K562 (cell line): ENCODE measurements at regions not wholly inside any gene's neighbourhood (a gene's known extent, or its start where the extent isn't known, plus 50 kb on each side); places are given as distances from the start of the nearest gene placed in this dataset.

Experiments
- ATAC-seq: fragments of 200-7000 bp; cut with Tn5 transposase; 3 replicates; pipeline ENCODE4 v1.9.1; 2020; ENCODE audit warnings: moderate library complexity
- BruUV-seq: library from RNA; stranded (reverse); fragments of 400-500 nt; replicated peaks from 2 replicates; lab custom pipeline; 2021; lab: Mats Ljungman, UMichigan
- CTCF ChIA-PET: fragments of 300-600 bp; formaldehyde crosslinking; extraction: SDS; loops from one replicate; lab custom pipeline; 2021; ENCODE audit warnings: low intra/inter-chr PET ratio; lab: Yijun Ruan, JAX
- POLR2A ChIA-PET: fragments of 300-600, 350-650 bp; sonication (Branson Sonifier 250); formaldehyde crosslinking; extraction: SDS; loops from one replicate; lab custom pipeline; 2021; ENCODE audit warnings: antibody characterized with exemption, inconsistent platforms; lab: Yijun Ruan, JAX
- DNase-seq, 4 experiments: peaks; one replicate each; pipeline versions ENCODE4 v3.0.0 to v3.0.0-alpha.2; 2011 to 2018; ENCODE audit warnings: low spot score in 3 of 4, mixed read lengths in 3 of 4; ENCODE audit errors: extremely low read depth in 1 of 4
- FAIRE-seq: peaks from 2 replicates; lab custom pipeline; 2011; peaks lifted over from hg19 to GRCh38; lab: Jason Lieb, UNC
- H2AFZ ChIP-seq: 2 replicates; pipeline ENCODE4 v1.6.0; 2011; ENCODE audit warnings: low read depth, low read length, control low read depth, inconsistent platforms
- H3K27ac ChIP-seq: fragments of 200-600 bp; 3 replicates; pipeline ENCODE4 v1.8.0; 2011; ENCODE audit warnings: low read depth, mild to moderate bottlenecking, control low read depth, inconsistent platforms, low read length, moderate library complexity, mixed read lengths; ENCODE audit errors: extremely low read depth
- H3K27me3 ChIP-seq, 2 experiments: fragments of 300-600 bp in 1 of 2; 2 replicates in 1 of 2; 3 replicates in 1 of 2; pipeline versions ENCODE4 v1.6.0 to v1.8.0; 2011; ENCODE audit warnings: inconsistent platforms in 2 of 2, low read length in 2 of 2, mild to moderate bottlenecking in 1 of 2, mixed read lengths in 1 of 2, moderate library complexity in 1 of 2; ENCODE audit not compliant: control insufficient read depth in 2 of 2, insufficient read depth in 2 of 2
- H3K36me3 ChIP-seq: fragments of 300-600 bp; 3 replicates; pipeline ENCODE4 v1.8.0; 2011; ENCODE audit warnings: mild to moderate bottlenecking, low read length, inconsistent platforms; ENCODE audit not compliant: control insufficient read depth, insufficient read depth
- H3K4me1 ChIP-seq, 2 experiments: fragments of 200-600 bp in 1 of 2; replicated peaks in 1 of 2; 2 replicates in 1 of 2; 3 replicates in 1 of 2; pipeline versions ENCODE4 v1.5.1 to v1.8.0; 2011; ENCODE audit warnings: inconsistent platforms in 2 of 2, low read length in 2 of 2, mild to moderate bottlenecking in 1 of 2, mixed read lengths in 1 of 2, moderate library complexity in 1 of 2; ENCODE audit not compliant: control insufficient read depth in 2 of 2, insufficient read depth in 2 of 2
- H3K4me2 ChIP-seq: 2 replicates; pipeline ENCODE4 v1.6.1; 2011; ENCODE audit warnings: low read length, control low read depth, inconsistent platforms, mixed read lengths; ENCODE audit not compliant: insufficient read depth
- H3K4me3 ChIP-seq: fragments of 200-600 bp; sonication (generic), shearing (Covaris generic); 2 replicates; pipeline ENCODE4 v1.5.1; 2016; ENCODE audit warnings: control low read depth, inconsistent platforms
- H3K79me2 ChIP-seq: fragments of 200-600 bp; 3 replicates; pipeline ENCODE4 v1.8.0; 2011; ENCODE audit warnings: low read length, inconsistent platforms; ENCODE audit not compliant: control insufficient read depth, insufficient read depth
- H3K9ac ChIP-seq, 2 experiments: 2 replicates each; pipeline versions ENCODE4 v1.6.0 to v1.6.1; 2011; ENCODE audit warnings: low read depth in 2 of 2, low read length in 2 of 2, control low read depth in 1 of 2, inconsistent platforms in 1 of 2, mild to moderate bottlenecking in 1 of 2, mixed read lengths in 1 of 2; ENCODE audit not compliant: insufficient read depth in 1 of 2
- H3K9me1 ChIP-seq: one replicate; pipeline ENCODE4 v1.6.0; 2011; ENCODE audit warnings: inconsistent platforms, mild to moderate bottlenecking, low read length, moderate library complexity; ENCODE audit not compliant: control insufficient read depth, insufficient read depth
- H3K9me3 ChIP-seq: replicated peaks from 2 replicates; pipeline ENCODE4 v1.5.1; 2011; ENCODE audit warnings: low read depth, low read length, inconsistent platforms; ENCODE audit not compliant: control insufficient read depth, insufficient read depth
- H4K20me1 ChIP-seq: replicated peaks from 2 replicates; pipeline ENCODE4 v1.6.1; 2011; ENCODE audit warnings: low read length, inconsistent platforms, mixed read lengths; ENCODE audit not compliant: control insufficient read depth, insufficient read depth
- BMI1 ChIP-seq: fragments of 150-350 bp; IDR thresholded peaks from 2 replicates; pipeline ENCODE4 v1.6.1; 2014; ENCODE audit warnings: low read length
- CREB1 ChIP-seq, 2 experiments: sonication (generic) in 1 of 2; formaldehyde crosslinking in 1 of 2; IDR thresholded peaks; 2 replicates each; pipeline versions ENCODE4 v1.6.1 to v1.8.0; 2012 to 2022; ENCODE audit warnings: inconsistent platforms in 1 of 2, mild to moderate bottlenecking in 1 of 2, missing genetic modification reagents in 1 of 2, moderate library complexity in 1 of 2
- IRF1 ChIP-seq: sonication (generic); formaldehyde crosslinking; IDR thresholded peaks from 2 replicates; pipeline ENCODE4 v1.8.0; 2022; ENCODE audit warnings: missing genetic modification reagents, mild to moderate bottlenecking, borderline replicate concordance
- KHSRP ChIP-seq: fragments of 450-650 bp; IDR thresholded peaks from 2 replicates; pipeline ENCODE4 v1.6.1; 2017
- RCOR1 ChIP-seq, 2 experiments: IDR thresholded peaks; 2 replicates each; pipeline ENCODE4 v1.6.1; 2012; ENCODE audit warnings: low read depth in 2 of 2, low read length in 2 of 2, borderline replicate concordance in 1 of 2, improper control_type of control experiment in 1 of 2
- SRSF1 ChIP-seq: fragments of 200-400 bp; formaldehyde crosslinking; IDR thresholded peaks from 2 replicates; pipeline ENCODE4 v1.6.1; 2017; ENCODE audit warnings: mild to moderate bottlenecking, low read depth, low read length, moderate library complexity
- TRIM24 ChIP-seq, 2 experiments: fragments of 450-650 bp; IDR thresholded peaks; 2 replicates each; pipeline ENCODE4 v1.6.1; 2016
- ZNF121 ChIP-seq: sonication (generic); formaldehyde crosslinking; conservative IDR thresholded peaks from 2 replicates; pipeline ENCODE4 v1.8.0; 2022; ENCODE audit warnings: missing genetic modification reagents
- ZNF184 ChIP-seq: sonication (generic); formaldehyde crosslinking; IDR thresholded peaks from 2 replicates; pipeline ENCODE4 v1.5.0; 2020; ENCODE audit warnings: missing genetic modification reagents
- ZNF197 ChIP-seq: fragments of 200-800 bp; sonication (Bioruptor generic); IDR thresholded peaks from 2 replicates; pipeline ENCODE4 v1.6.1; 2016; ENCODE audit warnings: low read depth, missing genetic modification characterization, missing compliant biosample characterization
- ZNF282 ChIP-seq: sonication (generic); formaldehyde crosslinking; IDR thresholded peaks from 2 replicates; pipeline ENCODE4 v1.8.1; 2023; ENCODE audit warnings: missing genetic modification reagents
- WGBS: fragments of 100-300 bp; shearing (Covaris generic); methylation state at CpG from one replicate; pipeline ENCODE4 v1.1.6; 2016; ENCODE audit warnings: low coverage, mixed read lengths; ENCODE audit not compliant: insufficient coverage; ENCODE audit errors: missing lambda C conversion rate; 5-methylcytosine and 5-hydroxymethylcytosine counted together
- in situ Hi-C: fragments of 300-500 bp; cut with MboI; formaldehyde crosslinking; loops from 4 replicates; pipeline ENCODE4 v1.15.0; 2018; ENCODE audit warnings: inconsistent platforms, mixed read lengths
- intact Hi-C: fragments of 100-400 bp; cut with micrococcal nuclease; formaldehyde crosslinking; loops from 2 replicates; pipeline ENCODE4 v1.14.2; 2022
- TF ChIP-seq, protein P1 (sequence below), 2 experiments: fragments of 450-650 bp in 1 of 2; IDR thresholded peaks; 2 replicates each; pipeline ENCODE4 v1.6.1; 2011 to 2017; ENCODE audit warnings: low read depth in 2 of 2, antibody characterized with exemption in 1 of 2, borderline replicate concordance in 1 of 2, low read length in 1 of 2, mild to moderate bottlenecking in 1 of 2, mixed read lengths in 1 of 2; ENCODE audit not compliant: control insufficient read depth in 1 of 2
- TF ChIP-seq, protein P2 (sequence below): fragments of 450-650 bp; IDR thresholded peaks from 2 replicates; pipeline ENCODE4 v1.6.1; 2016; ENCODE audit warnings: missing biosample characterization, missing genetic modification characterization
- TF ChIP-seq, protein P3 (sequence below): sonication (generic); formaldehyde crosslinking; IDR thresholded peaks from 2 replicates; pipeline ENCODE4 v1.8.1; 2023; ENCODE audit warnings: mild to moderate bottlenecking, missing genetic modification reagents
- TF ChIP-seq, protein P4 (sequence below): fragments of 450-650 bp; IDR thresholded peaks from 2 replicates; pipeline ENCODE4 v1.6.1; 2017; ENCODE audit warnings: antibody characterized with exemption

DNA sequence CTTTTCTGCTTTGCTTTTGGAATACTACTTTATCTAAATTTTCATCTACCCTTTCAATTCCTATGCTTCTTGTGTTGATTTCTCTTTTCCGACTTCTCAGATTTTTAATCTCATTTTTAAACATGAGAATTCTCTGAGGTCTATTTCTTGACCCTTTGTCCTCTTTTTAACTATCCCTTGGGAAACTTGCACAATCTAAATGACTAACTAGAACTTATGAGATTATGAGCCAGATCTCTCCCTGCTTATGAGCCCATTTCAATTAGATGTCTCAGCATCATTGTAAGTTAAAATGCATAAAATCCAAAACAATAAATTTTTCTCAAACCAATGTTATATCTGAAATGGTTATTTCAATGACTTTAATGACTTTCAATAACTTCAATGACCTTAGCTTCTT is 296.9 kb upstream of the AGTR1 start:
- DNase-seq (no peak), FAIRE-seq (no peak), ATAC-seq (no peak)
- in situ Hi-C loops (no loop called here), intact Hi-C loops (no loop called here)
- H3K9me3 ChIP-seq, result no peaks in the 10 kb centered on the region
- no TSS peak for BruUV-seq
- no peaks in the 10 kb centered on the region for H3K27me3 ChIP-seq
- H3K36me3 ChIP-seq, result no peaks in the 10 kb centered on the region
- 0% methylated on average over 1 of the region's 1 CpG for WGBS
- no peaks in the 10 kb centered on the region for H3K79me2 ChIP-seq
- no peaks in the 10 kb centered on the region for H3K4me1 ChIP-seq
- no peak overlapping the region for H3K4me3 ChIP-seq
- no peak overlapping the region for H2AFZ ChIP-seq
- ChIA-PET POLR2A (no interaction called here), CTCF (no interaction called here)
- no peak overlapping the region for H3K4me2 ChIP-seq
- H4K20me1 ChIP-seq, result no peaks in the 10 kb centered on the region
- H3K27ac ChIP-seq, result no peak overlapping the region
- no peaks in the 10 kb centered on the region for H3K9me1 ChIP-seq
- H3K9ac ChIP-seq, result no peak overlapping the region
- TF ChIP-seq RCOR1 (IDR thresholded peaks at IDR 0.05; ENCODE audit: borderline replicate concordance in 1 of 2, low read depth in 2 of 2, low read length in 2 of 2), result no peak
- no peak for TF ChIP-seq CREB1 (IDR thresholded peaks at IDR 0.05)
- TF ChIP-seq CREB1 (CRISPR knock-in tag; IDR thresholded peaks at IDR 0.05), result no peak
- no peak for TF ChIP-seq ZNF282 (CRISPR knock-in tag)
- TF ChIP-seq BMI1, result no peak
- TF ChIP-seq ZNF121 (CRISPR knock-in tag), result no peak
- no peak for TF ChIP-seq TRIM24 (IDR thresholded peaks at IDR 0.05)
- TF ChIP-seq ZNF184 (CRISPR knock-in tag), result no peak
- no peak for TF ChIP-seq SRSF1
- TF ChIP-seq, protein P1, sequence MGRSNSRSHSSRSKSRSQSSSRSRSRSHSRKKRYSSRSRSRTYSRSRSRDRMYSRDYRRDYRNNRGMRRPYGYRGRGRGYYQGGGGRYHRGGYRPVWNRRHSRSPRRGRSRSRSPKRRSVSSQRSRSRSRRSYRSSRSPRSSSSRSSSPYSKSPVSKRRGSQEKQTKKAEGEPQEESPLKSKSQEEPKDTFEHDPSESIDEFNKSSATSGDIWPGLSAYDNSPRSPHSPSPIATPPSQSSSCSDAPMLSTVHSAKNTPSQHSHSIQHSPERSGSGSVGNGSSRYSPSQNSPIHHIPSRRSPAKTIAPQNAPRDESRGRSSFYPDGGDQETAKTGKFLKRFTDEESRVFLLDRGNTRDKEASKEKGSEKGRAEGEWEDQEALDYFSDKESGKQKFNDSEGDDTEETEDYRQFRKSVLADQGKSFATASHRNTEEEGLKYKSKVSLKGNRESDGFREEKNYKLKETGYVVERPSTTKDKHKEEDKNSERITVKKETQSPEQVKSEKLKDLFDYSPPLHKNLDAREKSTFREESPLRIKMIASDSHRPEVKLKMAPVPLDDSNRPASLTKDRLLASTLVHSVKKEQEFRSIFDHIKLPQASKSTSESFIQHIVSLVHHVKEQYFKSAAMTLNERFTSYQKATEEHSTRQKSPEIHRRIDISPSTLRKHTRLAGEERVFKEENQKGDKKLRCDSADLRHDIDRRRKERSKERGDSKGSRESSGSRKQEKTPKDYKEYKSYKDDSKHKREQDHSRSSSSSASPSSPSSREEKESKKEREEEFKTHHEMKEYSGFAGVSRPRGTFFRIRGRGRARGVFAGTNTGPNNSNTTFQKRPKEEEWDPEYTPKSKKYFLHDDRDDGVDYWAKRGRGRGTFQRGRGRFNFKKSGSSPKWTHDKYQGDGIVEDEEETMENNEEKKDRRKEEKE (IDR thresholded peaks at IDR 0.05; ENCODE audit: borderline replicate concordance in 1 of 2, control insufficient read depth in 1 of 2, low read depth in 2 of 2, low read length in 1 of 2), result no peak
- TF ChIP-seq, protein P2, sequence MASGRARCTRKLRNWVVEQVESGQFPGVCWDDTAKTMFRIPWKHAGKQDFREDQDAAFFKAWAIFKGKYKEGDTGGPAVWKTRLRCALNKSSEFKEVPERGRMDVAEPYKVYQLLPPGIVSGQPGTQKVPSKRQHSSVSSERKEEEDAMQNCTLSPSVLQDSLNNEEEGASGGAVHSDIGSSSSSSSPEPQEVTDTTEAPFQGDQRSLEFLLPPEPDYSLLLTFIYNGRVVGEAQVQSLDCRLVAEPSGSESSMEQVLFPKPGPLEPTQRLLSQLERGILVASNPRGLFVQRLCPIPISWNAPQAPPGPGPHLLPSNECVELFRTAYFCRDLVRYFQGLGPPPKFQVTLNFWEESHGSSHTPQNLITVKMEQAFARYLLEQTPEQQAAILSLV (tag), result no peak
- TF ChIP-seq, protein P3, sequence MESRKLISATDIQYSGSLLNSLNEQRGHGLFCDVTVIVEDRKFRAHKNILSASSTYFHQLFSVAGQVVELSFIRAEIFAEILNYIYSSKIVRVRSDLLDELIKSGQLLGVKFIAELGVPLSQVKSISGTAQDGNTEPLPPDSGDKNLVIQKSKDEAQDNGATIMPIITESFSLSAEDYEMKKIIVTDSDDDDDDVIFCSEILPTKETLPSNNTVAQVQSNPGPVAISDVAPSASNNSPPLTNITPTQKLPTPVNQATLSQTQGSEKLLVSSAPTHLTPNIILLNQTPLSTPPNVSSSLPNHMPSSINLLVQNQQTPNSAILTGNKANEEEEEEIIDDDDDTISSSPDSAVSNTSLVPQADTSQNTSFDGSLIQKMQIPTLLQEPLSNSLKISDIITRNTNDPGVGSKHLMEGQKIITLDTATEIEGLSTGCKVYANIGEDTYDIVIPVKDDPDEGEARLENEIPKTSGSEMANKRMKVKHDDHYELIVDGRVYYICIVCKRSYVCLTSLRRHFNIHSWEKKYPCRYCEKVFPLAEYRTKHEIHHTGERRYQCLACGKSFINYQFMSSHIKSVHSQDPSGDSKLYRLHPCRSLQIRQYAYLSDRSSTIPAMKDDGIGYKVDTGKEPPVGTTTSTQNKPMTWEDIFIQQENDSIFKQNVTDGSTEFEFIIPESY (CRISPR knock-in tag), result no peak
- TF ChIP-seq ZNF197 (CRISPR knock-in tag), result no peak
- TF ChIP-seq IRF1 (CRISPR knock-in tag), result no peak
- TF ChIP-seq, protein P4, sequence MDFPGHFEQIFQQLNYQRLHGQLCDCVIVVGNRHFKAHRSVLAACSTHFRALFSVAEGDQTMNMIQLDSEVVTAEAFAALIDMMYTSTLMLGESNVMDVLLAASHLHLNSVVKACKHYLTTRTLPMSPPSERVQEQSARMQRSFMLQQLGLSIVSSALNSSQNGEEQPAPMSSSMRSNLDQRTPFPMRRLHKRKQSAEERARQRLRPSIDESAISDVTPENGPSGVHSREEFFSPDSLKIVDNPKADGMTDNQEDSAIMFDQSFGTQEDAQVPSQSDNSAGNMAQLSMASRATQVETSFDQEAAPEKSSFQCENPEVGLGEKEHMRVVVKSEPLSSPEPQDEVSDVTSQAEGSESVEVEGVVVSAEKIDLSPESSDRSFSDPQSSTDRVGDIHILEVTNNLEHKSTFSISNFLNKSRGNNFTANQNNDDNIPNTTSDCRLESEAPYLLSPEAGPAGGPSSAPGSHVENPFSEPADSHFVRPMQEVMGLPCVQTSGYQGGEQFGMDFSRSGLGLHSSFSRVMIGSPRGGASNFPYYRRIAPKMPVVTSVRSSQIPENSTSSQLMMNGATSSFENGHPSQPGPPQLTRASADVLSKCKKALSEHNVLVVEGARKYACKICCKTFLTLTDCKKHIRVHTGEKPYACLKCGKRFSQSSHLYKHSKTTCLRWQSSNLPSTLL, result no peak
- no peak for TF ChIP-seq KHSRP
